Suprapubic skin (tissue), 4 donors: ENCODE measurements at regions not wholly inside any gene's neighbourhood (a gene's known extent, or its start where the extent isn't known, plus 50 kb on each side); places are given as distances from the start of the nearest gene placed in this dataset.

Source experiments
- CTCF ChIP-seq, 2 donors: fragments of 200-600 bp in 1 of 2; fragments of 450-650 bp in 1 of 2; sonication (generic) in 1 of 2; IDR thresholded peaks; one replicate each; pipeline ENCODE4 v1.5.1; 2016 to 2019; ENCODE audit warnings: antibody characterized with exemption in 2 of 2, mild to moderate bottlenecking in 1 of 2, moderate library complexity in 1 of 2
- POLR2A ChIP-seq, 2 donors: fragments of 450-650 bp; IDR thresholded peaks; one replicate each; pipeline ENCODE4 v1.6.1; 2017; ENCODE audit warnings: antibody characterized with exemption in 2 of 2, mild to moderate bottlenecking in 2 of 2, moderate library complexity in 2 of 2
- POLR2AphosphoS5 ChIP-seq, 3 donors: sonication (generic); formaldehyde crosslinking; IDR thresholded peaks; one replicate each; pipeline ENCODE4 v1.6.1; 2017; ENCODE audit warnings: antibody characterized with exemption in 3 of 3

DNA sequence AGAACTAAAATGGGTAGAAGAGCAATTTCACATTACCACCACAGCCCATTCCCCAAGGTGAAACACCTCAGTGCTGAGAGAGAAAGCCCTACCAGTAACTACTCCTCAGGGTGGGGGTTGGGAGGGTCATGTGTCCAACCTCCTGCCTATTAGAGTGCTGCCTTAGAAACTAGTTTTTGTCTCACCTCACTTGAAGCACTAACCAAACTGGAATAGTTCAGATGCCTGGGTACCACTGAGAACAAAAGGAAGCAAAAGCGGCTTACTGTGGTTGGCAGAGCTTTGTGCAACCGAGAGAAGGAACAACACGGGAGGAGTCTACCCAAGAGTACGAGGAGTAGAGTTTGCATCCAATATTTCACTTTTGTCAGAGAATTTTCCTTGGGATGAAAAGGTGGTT lies 1207.5 kb upstream of the ADGRL2 start:
- TF ChIP-seq CTCF (IDR thresholded peaks at IDR 0.05) (no peak), POLR2A (IDR thresholded peaks at IDR 0.05) (no peak), POLR2AphosphoS5 (IDR thresholded peaks at IDR 0.05) (no peak)
